Osteoblast (primary cell): ENCODE measurements at regions not wholly inside any gene's neighbourhood (a gene's known extent, or its start where the extent isn't known, plus 50 kb on each side); places are given as distances from the start of the nearest gene placed in this dataset.

Source experiments
- DNase-seq: peaks from one replicate; pipeline ENCODE4 v3.0.0; 2011; ENCODE audit warnings: low spot score, mixed read lengths; ENCODE audit not compliant: insufficient read length; ENCODE audit errors: missing footprints
- H2AFZ ChIP-seq: 2 replicates; pipeline ENCODE4 v1.6.0; 2011; ENCODE audit warnings: mild to moderate bottlenecking, low read length
- H3K27ac ChIP-seq: 2 replicates; pipeline ENCODE4 v1.5.1; 2011; ENCODE audit warnings: mild to moderate bottlenecking, low read depth, low read length, moderate library complexity
- H3K27me3 ChIP-seq: 2 replicates; pipeline ENCODE4 v1.6.0; 2012; ENCODE audit warnings: mild to moderate bottlenecking, control low read depth, inconsistent platforms, low read length, moderate library complexity; ENCODE audit not compliant: insufficient read depth
- H3K36me3 ChIP-seq: 2 replicates; pipeline ENCODE4 v1.5.1; 2011; ENCODE audit warnings: mild to moderate bottlenecking, low read length, control low read depth, moderate library complexity; ENCODE audit not compliant: insufficient read depth
- H3K4me1 ChIP-seq: 2 replicates; pipeline ENCODE4 v1.5.1; 2011; ENCODE audit warnings: mild to moderate bottlenecking, low read length, control low read depth, moderate library complexity; ENCODE audit not compliant: insufficient read depth
- H3K4me2 ChIP-seq: 2 replicates; pipeline ENCODE4 v1.6.0; 2011; ENCODE audit warnings: mild to moderate bottlenecking, low read length; ENCODE audit not compliant: insufficient read depth
- H3K4me3 ChIP-seq: fragments of 200-600 bp; sonication (generic); 3 replicates; pipeline ENCODE4 v1.5.1; 2012; ENCODE audit warnings: mild to moderate bottlenecking, low read length, inconsistent platforms; ENCODE audit not compliant: insufficient read depth
- H3K79me2 ChIP-seq: 2 replicates; pipeline ENCODE4 v1.6.0; 2012; ENCODE audit warnings: mild to moderate bottlenecking, low read length, control low read depth, inconsistent platforms; ENCODE audit not compliant: insufficient read depth
- H3K9me3 ChIP-seq: 2 replicates; pipeline ENCODE4 v1.5.1; 2011; ENCODE audit warnings: low read depth, low read length, control low read depth
- H4K20me1 ChIP-seq: 2 replicates; pipeline ENCODE4 v1.6.0; 2012; ENCODE audit warnings: mild to moderate bottlenecking, low read length, control low read depth; ENCODE audit not compliant: insufficient read depth
- TF ChIP-seq, protein P1 (sequence below): IDR thresholded peaks from 2 replicates; pipeline ENCODE4 v1.5.1; 2011; ENCODE audit warnings: mild to moderate bottlenecking, low read depth, low read length, moderate library complexity; ENCODE audit errors: extremely low read depth

DNA sequence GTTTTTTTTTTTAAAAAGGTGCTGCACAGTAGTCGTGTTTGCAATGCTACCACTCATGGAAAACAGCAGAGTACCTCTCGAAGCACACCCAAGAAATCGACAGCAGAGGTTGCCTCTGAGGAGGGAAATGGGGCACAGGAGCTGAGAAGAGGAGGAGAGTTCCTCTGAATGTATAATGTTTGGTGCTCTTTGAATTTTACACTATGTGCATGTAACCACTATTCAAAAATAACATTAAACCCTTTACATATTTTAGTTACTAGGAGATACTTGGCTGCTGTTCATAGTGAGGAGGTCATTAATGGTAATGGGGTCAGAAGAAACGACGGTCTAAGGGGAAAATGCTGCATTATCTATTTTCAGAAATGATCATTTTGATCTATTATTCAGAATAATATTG lies 129.4 kb upstream of the CLEC14A start:
- no peak for DNase-seq
- Histone ChIP-seq H3K9me3 (peaks cover 1% of the 10 kb centered on the region), H3K4me1 (no peaks in the 10 kb centered on the region), H3K27ac (no peak overlapping the region), H3K36me3 (no peaks in the 10 kb centered on the region), H3K27me3 (no peaks in the 10 kb centered on the region), H2AFZ (no peak overlapping the region), H3K79me2 (no peaks in the 10 kb centered on the region), H4K20me1 (no peaks in the 10 kb centered on the region), H3K4me2 (no peak overlapping the region), H3K4me3 (no peak overlapping the region)
- TF ChIP-seq, protein P1, sequence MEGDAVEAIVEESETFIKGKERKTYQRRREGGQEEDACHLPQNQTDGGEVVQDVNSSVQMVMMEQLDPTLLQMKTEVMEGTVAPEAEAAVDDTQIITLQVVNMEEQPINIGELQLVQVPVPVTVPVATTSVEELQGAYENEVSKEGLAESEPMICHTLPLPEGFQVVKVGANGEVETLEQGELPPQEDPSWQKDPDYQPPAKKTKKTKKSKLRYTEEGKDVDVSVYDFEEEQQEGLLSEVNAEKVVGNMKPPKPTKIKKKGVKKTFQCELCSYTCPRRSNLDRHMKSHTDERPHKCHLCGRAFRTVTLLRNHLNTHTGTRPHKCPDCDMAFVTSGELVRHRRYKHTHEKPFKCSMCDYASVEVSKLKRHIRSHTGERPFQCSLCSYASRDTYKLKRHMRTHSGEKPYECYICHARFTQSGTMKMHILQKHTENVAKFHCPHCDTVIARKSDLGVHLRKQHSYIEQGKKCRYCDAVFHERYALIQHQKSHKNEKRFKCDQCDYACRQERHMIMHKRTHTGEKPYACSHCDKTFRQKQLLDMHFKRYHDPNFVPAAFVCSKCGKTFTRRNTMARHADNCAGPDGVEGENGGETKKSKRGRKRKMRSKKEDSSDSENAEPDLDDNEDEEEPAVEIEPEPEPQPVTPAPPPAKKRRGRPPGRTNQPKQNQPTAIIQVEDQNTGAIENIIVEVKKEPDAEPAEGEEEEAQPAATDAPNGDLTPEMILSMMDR = no peak

DNA sequence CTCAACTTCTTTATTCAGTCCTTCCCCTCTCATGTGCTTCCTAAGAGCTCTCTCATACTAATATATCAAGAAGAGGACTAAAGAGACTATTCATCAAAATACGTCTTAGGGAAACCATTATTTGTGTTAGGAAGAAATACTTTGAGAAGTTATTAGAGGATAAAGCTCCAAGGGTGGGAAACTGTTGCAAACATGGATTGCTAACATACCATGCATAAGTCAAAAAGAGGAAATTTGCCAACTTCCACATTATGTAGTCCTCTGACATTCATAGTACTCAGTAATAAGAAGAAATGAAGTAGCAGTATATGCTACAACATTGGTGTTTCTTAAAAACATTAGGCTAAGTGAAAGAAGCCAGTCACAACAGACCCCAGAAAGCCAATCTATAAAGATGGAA lies 128.8 kb upstream of the CLEC14A start:
- no peak for DNase-seq
- Histone ChIP-seq H3K27ac (no peak overlapping the region), H2AFZ (no peak overlapping the region), H3K4me2 (no peak overlapping the region), H4K20me1 (no peaks in the 10 kb centered on the region), H3K4me1 (no peaks in the 10 kb centered on the region), H3K27me3 (no peaks in the 10 kb centered on the region), H3K9me3 (peaks cover 1% of the 10 kb centered on the region), H3K36me3 (no peaks in the 10 kb centered on the region), H3K4me3 (no peak overlapping the region), H3K79me2 (no peaks in the 10 kb centered on the region)
- TF ChIP-seq, protein P1 = no peak

DNA sequence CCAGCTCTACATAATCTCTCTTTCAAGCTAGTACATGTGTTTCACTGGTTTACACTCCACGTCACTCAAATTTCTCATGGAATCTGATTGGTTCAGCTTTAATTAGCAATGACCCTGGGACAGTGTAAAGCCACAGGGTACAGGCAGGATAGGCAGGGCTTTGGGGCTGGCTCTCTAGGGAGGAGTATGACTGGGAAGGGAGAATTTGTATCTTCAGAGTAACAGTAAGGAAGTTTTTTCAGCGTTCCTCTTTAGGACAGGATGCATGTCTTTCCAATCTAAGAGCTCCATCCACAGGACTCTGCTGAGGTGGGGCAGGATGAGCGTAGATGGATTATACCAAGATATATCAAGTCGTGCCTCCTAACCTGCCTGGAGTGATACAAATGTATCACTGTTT lies 112.0 kb upstream of the CLEC14A start:
- Histone ChIP-seq H3K27ac (no peak overlapping the region), H3K4me1 (no peaks in the 10 kb centered on the region), H3K79me2 (no peaks in the 10 kb centered on the region), H3K4me2 (no peak overlapping the region), H3K9me3 (no peaks in the 10 kb centered on the region), H3K36me3 (no peaks in the 10 kb centered on the region), H4K20me1 (no peaks in the 10 kb centered on the region), H2AFZ (no peak overlapping the region), H3K4me3 (no peak overlapping the region), H3K27me3 (no peaks in the 10 kb centered on the region)
- DNase-seq = no peak
- TF ChIP-seq, protein P1 = no peak

DNA sequence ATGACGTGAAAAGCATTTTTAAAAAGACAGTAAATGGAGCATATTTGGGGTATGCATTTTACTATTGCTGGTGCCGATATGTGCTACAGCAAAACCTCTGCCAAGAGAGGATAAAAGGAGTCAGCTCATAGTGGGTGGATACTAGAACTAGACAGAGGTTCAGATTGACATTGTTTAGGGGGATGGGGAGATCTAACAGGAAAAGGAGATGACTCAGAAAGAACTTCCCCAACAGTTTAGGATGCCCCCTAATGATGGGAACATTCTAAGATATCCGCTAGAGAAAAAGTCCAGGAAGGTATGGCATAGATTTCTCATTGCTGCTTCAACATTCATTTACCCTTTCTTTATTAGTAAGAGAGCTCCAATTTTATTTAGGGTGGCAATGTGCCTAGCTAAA lies 110.5 kb upstream of the CLEC14A start:
- no peak overlapping the region for H3K4me2 ChIP-seq
- H3K27ac ChIP-seq = no peak overlapping the region
- H4K20me1 ChIP-seq = no peaks in the 10 kb centered on the region
- no peak overlapping the region for H2AFZ ChIP-seq
- TF ChIP-seq, protein P1 = no peak
- no peaks in the 10 kb centered on the region for H3K4me1 ChIP-seq
- H3K27me3 ChIP-seq = no peaks in the 10 kb centered on the region
- H3K79me2 ChIP-seq = no peaks in the 10 kb centered on the region
- no peak overlapping the region for H3K4me3 ChIP-seq
- no peaks in the 10 kb centered on the region for H3K36me3 ChIP-seq
- no peak for DNase-seq
- no peaks in the 10 kb centered on the region for H3K9me3 ChIP-seq
